Upper lobe of left lung (tissue), 4 donors: ENCODE measurements at regions not wholly inside any gene's neighbourhood (a gene's known extent, or its start where the extent isn't known, plus 50 kb on each side); places are given as distances from the start of the nearest gene placed in this dataset.

Experiments
- CTCF ChIP-seq, 6 experiments: fragments of 450-650 bp in 4 of 6; fragments of 200-600 bp in 2 of 6; sonication (generic) in 2 of 6; IDR thresholded peaks; one replicate each; pipeline ENCODE4 v1.5.1; 2016 to 2019; ENCODE audit warnings: antibody characterized with exemption in 6 of 6
- EP300 ChIP-seq, 4 donors: sonication (generic); formaldehyde crosslinking; IDR thresholded peaks; one replicate each; pipeline ENCODE4 v1.5.1; 2017; ENCODE audit warnings: antibody characterized with exemption in 4 of 4, control low read depth in 2 of 4
- POLR2A ChIP-seq, 4 donors: fragments of 450-650 bp; IDR thresholded peaks; one replicate each; pipeline ENCODE4 v1.5.1; 2016 to 2017; ENCODE audit warnings: antibody characterized with exemption in 4 of 4, mild to moderate bottlenecking in 2 of 4
- POLR2AphosphoS5 ChIP-seq, 2 donors: sonication (generic); formaldehyde crosslinking; IDR thresholded peaks; one replicate each; pipeline ENCODE4 v1.5.1; 2017; ENCODE audit warnings: antibody characterized with exemption in 2 of 2

- TF ChIP-seq CTCF (IDR thresholded peaks at IDR 0.05) (no peak), POLR2AphosphoS5 (IDR thresholded peaks at IDR 0.05) (no peak), POLR2A (IDR thresholded peaks at IDR 0.05) (no peak), EP300 (IDR thresholded peaks at IDR 0.05) (no peak)
Measured at GRCh38 chr7:127486654-127487053, 94.1 kb upstream of the ZNF800 start.
